Nephron progenitor cell (in vitro differentiated cells): ENCODE measurements at regions not wholly inside any gene's neighbourhood (a gene's known extent, or its start where the extent isn't known, plus 50 kb on each side); places are given as distances from the start of the nearest gene placed in this dataset.
A peak's percentile ranks its signal among the peaks of the same experiment; 100 is the strongest.

Experiments used
- DNase-seq: peaks from one replicate; pipeline ENCODE4 v3.0.0; 2021
- H3K27ac Mint-ChIP-seq: 2 replicates; pipeline ENCODE4 v1.8.0; 2021; ENCODE audit warnings: mild to moderate bottlenecking, moderate library complexity, mixed read lengths
- H3K27me3 Mint-ChIP-seq: 2 replicates; pipeline ENCODE4 v1.8.0; 2021; ENCODE audit warnings: mild to moderate bottlenecking, low read depth, mixed read lengths; ENCODE audit not compliant: poor library complexity
- H3K36me3 Mint-ChIP-seq: 2 replicates; pipeline ENCODE4 v1.8.0; 2021; ENCODE audit warnings: low read depth, mixed read lengths
- H3K4me1 Mint-ChIP-seq: 2 replicates; pipeline ENCODE4 v1.8.0; 2021; ENCODE audit warnings: mixed read lengths
- H3K4me3 Mint-ChIP-seq: 2 replicates; pipeline ENCODE4 v1.8.0; 2021; ENCODE audit warnings: mild to moderate bottlenecking, moderate library complexity, mixed read lengths
- H3K9me3 Mint-ChIP-seq: 2 replicates; pipeline ENCODE4 v1.8.0; 2021; ENCODE audit warnings: mild to moderate bottlenecking, moderate library complexity, mixed read lengths
- TF ChIP-seq, protein P1 (sequence below): fragments of 200-600 bp; sonication (generic); IDR thresholded peaks from 2 replicates; pipeline ENCODE4 v1.5.0; 2021; ENCODE audit warnings: antibody characterized with exemption

DNA sequence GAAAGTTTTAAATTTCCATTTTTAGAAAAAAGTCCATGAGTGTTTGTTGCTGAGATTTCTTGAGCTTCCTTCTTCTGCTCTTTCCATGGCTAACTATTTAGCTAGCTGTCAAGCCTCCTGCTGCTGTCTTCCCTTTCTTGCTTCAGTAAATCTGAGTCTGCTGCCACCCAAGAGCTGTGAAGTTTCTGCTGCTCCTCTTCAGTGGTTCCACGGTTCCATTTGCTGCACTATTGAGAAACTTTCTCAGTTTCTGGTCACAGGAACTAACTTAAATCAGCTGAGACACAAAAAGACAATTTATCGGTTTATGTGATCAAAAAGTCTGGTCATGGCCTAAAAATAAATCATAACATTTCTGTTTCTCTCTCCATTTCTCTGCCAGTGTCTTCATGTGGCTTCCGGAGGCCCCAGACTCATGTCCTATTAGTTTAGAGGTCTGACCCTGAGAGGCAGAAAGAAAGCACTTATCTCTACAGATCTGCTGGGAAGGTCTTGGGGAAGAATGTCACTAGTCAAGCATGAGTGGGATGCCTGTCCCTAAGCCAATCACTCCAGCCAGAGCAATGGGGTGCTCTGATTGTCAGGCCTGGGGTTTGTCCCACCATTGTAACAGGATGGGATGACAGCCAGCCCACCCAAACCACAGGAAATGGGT, 73.0 kb upstream of the ARL4C start:
- Mint-ChIP-seq H3K36me3 (no peaks in the 10 kb centered on the region), H3K9me3 (peaks cover 7% of the 10 kb centered on the region), H3K27ac (peak overlapping the region; percentile 89), H3K27me3 (no peaks in the 10 kb centered on the region), H3K4me1 (peaks cover 12% of the 10 kb centered on the region), H3K4me3 (no peak overlapping the region)
- DNase-seq = no peak
- TF ChIP-seq, protein P1, sequence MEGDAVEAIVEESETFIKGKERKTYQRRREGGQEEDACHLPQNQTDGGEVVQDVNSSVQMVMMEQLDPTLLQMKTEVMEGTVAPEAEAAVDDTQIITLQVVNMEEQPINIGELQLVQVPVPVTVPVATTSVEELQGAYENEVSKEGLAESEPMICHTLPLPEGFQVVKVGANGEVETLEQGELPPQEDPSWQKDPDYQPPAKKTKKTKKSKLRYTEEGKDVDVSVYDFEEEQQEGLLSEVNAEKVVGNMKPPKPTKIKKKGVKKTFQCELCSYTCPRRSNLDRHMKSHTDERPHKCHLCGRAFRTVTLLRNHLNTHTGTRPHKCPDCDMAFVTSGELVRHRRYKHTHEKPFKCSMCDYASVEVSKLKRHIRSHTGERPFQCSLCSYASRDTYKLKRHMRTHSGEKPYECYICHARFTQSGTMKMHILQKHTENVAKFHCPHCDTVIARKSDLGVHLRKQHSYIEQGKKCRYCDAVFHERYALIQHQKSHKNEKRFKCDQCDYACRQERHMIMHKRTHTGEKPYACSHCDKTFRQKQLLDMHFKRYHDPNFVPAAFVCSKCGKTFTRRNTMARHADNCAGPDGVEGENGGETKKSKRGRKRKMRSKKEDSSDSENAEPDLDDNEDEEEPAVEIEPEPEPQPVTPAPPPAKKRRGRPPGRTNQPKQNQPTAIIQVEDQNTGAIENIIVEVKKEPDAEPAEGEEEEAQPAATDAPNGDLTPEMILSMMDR = no peak

DNA sequence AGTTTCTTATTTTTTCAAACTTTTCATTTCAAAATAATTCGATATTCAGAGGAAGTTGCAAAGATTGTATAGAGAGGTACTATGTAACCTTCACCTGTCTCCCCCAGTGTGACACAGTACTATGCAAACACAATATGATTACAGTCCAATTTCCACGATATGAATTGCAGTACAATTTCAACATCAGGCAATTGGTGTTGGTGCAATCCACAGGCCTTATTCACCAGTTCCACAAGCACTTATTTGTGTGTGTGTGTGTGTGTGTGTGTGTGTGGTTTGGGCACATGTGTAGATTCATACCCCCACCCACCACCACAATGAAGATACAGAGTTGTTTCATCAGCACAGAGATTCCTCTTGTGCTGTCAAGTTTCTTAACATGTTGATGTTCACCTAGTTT, 69.7 kb upstream of the ARL4C start:
- H3K9me3 Mint-ChIP-seq = peaks cover 6% of the 10 kb centered on the region
- TF ChIP-seq, protein P1 = no peak
- peaks cover 12% of the 10 kb centered on the region for H3K4me1 Mint-ChIP-seq
- H3K36me3 Mint-ChIP-seq = peaks cover 2% of the 10 kb centered on the region
- no peak overlapping the region for H3K4me3 Mint-ChIP-seq
- H3K27ac Mint-ChIP-seq = no peak overlapping the region
- DNase-seq = no peak
- H3K27me3 Mint-ChIP-seq = peaks cover 3% of the 10 kb centered on the region

DNA sequence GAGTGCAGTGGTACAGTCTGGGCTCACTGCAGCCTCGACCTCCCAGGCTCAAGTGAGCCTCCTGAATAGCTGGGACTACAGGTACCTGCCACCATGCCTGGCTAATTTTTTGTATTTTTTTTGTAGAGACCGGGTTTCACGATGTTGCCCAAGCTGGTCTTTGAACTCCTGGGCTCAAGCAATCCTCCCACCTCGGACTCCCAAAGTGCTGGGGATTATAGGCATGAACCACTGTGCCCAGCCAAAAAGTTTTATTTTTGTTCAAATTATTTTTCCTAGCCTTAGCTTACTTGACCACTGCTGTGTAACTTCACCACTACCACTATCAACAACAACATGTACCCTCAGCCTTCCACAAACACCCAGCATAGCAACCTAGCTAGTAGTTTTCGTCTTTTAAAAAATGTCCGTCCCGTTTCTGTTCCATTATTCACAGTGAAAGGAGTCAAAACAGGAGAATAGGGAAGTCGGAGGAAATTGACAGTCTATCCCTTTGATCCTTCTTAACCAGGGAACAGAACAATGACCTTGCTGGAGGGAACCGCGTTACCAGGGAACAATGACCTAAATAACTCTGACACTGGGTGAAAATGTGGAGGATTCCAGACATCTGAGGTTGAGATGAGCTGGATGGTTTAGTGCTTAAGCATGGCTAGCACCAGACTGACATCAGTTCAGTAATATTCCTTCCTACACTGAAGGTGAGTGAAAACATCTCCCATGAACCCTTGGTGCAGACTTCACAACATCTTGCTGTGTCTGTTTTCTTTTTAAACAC, 69.2 kb upstream of the ARL4C start:
- Mint-ChIP-seq H3K36me3 (peaks cover 8% of the 10 kb centered on the region), H3K27ac (peak overlapping the region; percentile 18), H3K4me1 (peaks cover 12% of the 10 kb centered on the region), H3K27me3 (peaks cover 4% of the 10 kb centered on the region), H3K4me3 (no peak overlapping the region), H3K9me3 (peaks cover 12% of the 10 kb centered on the region)
- TF ChIP-seq, protein P1 = no peak
- no peak for DNase-seq

DNA sequence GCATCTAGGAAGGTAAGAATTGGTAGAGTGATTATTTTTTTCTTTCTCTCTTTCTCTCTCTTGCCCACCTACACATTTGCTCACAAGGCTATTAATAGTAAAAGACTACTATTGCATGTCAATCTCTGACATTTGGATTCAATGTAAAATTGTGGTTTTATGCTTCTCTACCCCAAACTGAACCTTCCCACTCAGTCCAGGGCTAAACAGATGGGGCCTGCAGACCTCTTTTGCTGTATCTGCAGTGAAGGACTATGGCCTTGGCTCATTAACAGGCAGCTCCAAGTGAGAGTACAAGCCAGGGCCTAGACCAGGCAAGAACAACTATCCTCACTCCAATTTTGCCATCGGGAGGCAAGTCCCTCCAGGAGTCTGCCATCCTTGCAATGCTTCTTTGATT, 68.3 kb upstream of the ARL4C start:
- TF ChIP-seq, protein P1 = no peak
- Mint-ChIP-seq H3K4me1 (peaks cover 11% of the 10 kb centered on the region), H3K27me3 (peaks cover 6% of the 10 kb centered on the region), H3K36me3 (peaks cover 11% of the 10 kb centered on the region), H3K9me3 (peaks cover 18% of the 10 kb centered on the region), H3K27ac (no peak overlapping the region), H3K4me3 (no peak overlapping the region)
- no peak for DNase-seq

DNA sequence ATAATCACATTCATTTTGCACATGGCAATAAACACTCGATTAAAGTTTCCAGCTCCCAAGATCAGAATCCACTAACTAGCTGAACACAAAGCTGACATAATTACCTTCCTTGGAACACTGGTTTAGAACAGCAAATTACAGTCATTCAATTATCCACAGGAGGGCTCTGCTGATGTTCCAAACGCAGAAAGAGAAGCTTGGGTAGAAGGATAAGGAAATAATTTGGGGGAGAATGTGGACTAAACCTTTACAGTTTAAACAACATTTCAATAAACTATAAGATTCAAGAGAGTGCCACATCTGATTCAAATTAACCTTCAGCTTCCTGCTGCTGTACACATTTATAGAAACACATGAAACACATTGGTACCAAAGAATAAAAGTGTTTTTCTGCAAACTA, 67.8 kb upstream of the ARL4C start:
- no peak for DNase-seq
- peaks cover 14% of the 10 kb centered on the region for H3K36me3 Mint-ChIP-seq
- peaks cover 24% of the 10 kb centered on the region for H3K9me3 Mint-ChIP-seq
- H3K27me3 Mint-ChIP-seq = peaks cover 6% of the 10 kb centered on the region
- TF ChIP-seq, protein P1 = no peak
- H3K27ac Mint-ChIP-seq = no peak overlapping the region
- no peak overlapping the region for H3K4me3 Mint-ChIP-seq
- H3K4me1 Mint-ChIP-seq = peaks cover 6% of the 10 kb centered on the region
